ENCODE measurements at regions not wholly inside any gene's neighbourhood (a gene's known extent, or its start where the extent isn't known, plus 50 kb on each side); places are given as distances from the start of the nearest gene placed in this dataset.
"Not testable (repeated sequence)": the region's sequence is repeated elsewhere in the genome, so short reads cannot be mapped to it uniquely, and the experiment has no call there.

GRCh38 chr4:141464366-141464765 is 172.0 kb upstream of the IL15 start:
- DNase-seq: no peak

DNA sequence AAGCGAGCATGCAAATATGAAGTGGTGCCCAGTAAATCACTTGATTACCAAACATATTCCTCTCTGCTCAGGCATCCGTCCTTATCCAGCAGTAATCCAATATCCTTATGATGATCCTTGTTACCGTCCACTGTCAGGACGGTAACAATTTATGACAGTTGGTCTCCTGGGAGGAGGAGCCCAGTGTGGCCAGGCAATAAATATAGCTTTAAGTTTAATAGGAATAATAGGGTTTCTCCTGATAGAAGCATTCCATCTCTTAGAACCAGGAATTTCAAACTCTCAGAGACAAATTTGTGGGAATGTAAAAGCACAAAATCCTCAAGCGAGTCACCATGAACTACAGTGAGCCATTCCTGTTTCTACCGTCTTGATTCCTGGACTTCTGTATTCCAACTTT is 171.2 kb upstream of the IL15 start:
- DNase-seq: no peak

DNA sequence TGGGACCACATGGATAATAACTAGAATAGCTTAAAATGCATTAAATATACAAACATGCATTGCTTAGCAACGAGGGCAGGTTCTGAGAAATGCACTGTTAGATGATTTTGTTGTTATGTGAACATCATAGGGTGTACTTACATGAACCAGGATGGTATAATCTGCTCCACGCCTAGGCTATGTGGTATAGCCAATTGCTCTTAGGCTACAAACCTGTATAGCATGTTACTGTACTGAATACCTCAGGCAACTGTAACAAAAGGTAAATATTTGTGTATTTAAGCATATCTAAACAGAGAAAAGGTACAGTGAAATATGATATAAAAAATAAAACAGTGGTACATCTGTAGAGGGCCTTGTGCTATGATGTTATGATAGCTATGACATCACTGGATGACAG is 169.2 kb upstream of the IL15 start:
- no peak for DNase-seq

DNA sequence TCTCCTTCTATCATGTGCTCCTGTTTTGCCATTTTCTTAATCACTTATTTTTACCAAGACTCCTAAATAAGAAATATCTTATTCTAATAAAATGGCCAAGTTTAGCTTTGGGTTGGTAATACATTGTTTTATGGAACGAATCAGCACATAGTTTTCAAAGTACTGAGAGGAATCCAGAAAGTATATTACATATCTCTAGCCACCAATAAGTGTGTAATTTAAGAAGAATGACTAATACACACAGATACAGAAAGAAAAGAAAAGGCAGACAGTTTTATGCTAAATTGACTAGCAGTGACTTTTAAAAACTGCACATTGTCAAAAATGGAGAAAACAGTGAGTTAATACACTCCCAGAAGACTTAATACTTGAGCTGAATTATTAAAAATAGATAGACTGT is 167.0 kb upstream of the IL15 start:
- no peak for DNase-seq

- DNase-seq: no peak
Observed at GRCh38 chr4:141473026-141473540, 163.3 kb upstream of the IL15 start.

GRCh38 chr4:141473952-141474351 is 162.4 kb upstream of the IL15 start:
- no peak for DNase-seq

DNA sequence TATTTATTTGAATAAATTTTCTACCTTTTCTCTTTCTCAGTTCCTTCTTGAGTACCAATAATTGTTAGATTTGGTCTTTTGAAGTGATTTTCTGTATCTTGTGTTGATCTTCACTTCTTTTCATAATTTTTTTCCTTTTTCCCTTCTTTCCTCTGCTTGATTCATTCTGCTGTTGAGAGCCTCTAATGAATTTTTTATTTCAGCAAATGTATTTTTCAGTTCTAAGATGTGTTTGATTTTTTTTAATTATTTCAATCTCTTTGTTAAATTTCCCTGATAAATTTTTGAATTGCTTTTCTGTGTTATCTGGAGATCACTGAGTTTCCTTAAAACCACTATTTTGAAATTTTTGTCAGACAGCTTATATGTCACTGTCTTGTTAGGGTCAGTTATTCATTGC is 155.4 kb upstream of the IL15 start:
- DNase-seq: no peak

GRCh38 chr4:141484298-141484697 is 152.1 kb upstream of the IL15 start:
- not testable (repeated sequence) for DNase-seq

GRCh38 chr4:141486375-141486997 is 149.9 kb upstream of the IL15 start:
- DNase-seq: no peak

- DNase-seq: no peak
Observed at GRCh38 chr4:141497627-141498026, 138.8 kb upstream of the IL15 start.

DNA sequence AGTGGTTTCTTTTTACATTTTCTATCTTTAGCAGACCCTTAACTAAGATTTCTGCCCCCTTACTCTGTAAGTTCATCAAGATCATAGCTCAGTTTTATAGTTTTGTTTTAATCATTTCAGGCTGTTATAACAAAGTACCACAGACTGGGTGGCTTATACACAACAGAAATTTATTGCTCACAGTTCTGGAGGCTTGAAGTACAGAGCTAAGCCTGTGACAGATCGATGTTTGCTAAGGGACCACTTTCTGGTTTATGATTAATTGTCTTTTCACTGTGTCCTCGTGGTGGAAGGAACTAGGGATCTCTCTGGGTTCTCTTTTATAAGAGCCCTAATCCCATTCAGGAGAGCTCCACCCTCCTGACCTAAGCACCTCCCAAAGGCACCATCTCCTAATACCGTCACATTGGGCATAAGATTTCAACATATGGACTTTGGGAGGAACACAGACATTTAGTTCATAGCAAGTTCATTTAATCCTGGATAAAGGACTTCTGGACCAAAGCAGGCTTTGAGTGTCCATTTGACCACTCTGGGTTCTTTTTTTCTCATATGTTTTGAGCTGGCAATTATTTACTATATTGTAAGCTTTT is 137.0 kb upstream of the IL15 start:
- DNase-seq: no peak

GRCh38 chr4:141501395-141501794 is 135.0 kb upstream of the IL15 start:
- DNase-seq: no peak

GRCh38 chr4:141501931-141502330 is 134.5 kb upstream of the IL15 start:
- no peak for DNase-seq

GRCh38 chr4:141502755-141503154 is 133.6 kb upstream of the IL15 start:
- DNase-seq: no peak

DNA sequence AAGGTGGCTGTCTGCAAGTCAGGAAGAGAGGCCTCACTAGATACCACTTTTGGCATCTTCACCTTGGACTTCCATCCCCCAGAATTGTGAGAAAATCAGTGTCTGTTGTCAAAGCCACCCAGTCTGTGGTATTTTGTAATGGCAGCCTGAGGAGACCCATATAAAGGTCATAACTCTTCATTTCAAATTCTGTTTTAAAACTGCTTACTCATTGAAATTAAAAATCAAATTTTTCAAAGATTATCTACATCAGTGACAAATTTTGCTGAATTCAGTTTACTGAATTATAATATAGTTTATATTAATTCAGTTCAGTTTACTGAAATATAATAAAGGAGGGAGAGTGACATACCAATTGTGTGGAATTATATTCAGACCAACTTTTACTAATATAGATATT is 133.1 kb upstream of the IL15 start:
- no peak for DNase-seq

- no peak for DNase-seq
Observed at GRCh38 chr4:141511055-141511454, 125.3 kb upstream of the IL15 start.

GRCh38 chr4:141513866-141514265 is 122.5 kb upstream of the IL15 start:
- no peak for DNase-seq

- DNase-seq: no peak
Observed at GRCh38 chr4:141518222-141518621, 118.2 kb upstream of the IL15 start.

DNA sequence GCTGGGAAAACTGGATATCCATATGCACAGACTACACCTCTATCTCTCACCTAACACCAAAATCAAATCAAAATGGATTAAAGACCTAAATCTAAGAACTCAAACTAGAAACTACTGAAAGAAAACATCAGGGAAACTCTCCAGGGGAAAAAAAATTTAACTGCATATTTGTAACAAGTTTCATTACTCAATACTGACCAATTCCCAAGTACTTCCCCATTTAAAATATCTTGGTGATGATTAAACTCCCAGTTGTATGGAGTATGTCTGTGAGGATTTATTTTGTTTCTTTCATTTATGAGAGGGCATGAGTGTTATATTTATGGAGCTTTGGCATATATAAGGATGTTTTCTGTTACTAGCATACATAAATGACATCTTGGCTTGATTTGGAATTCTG is 112.3 kb upstream of the IL15 start:
- DNase-seq: no peak

DNA sequence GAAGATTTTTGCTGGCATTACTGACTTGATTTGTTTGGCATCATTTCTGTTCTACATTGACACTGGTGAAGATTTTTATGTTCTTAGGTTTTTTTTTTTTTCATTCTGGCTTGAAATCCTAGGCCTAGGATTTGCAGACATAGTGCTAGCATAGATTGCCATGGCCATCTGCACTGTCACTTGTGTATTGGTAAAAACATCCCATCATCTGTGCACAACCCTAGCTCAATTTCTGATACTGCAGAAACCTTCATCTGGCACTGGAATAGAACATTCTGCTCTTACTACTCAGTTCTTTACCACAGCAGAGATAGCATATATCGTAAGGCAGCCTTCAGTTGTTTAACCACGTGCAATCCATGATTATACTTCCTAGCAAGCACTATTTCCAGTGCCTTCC is 111.5 kb upstream of the IL15 start:
- DNase-seq: no peak

- no peak for DNase-seq
Observed at GRCh38 chr4:141530627-141531026, 105.8 kb upstream of the IL15 start.

DNA sequence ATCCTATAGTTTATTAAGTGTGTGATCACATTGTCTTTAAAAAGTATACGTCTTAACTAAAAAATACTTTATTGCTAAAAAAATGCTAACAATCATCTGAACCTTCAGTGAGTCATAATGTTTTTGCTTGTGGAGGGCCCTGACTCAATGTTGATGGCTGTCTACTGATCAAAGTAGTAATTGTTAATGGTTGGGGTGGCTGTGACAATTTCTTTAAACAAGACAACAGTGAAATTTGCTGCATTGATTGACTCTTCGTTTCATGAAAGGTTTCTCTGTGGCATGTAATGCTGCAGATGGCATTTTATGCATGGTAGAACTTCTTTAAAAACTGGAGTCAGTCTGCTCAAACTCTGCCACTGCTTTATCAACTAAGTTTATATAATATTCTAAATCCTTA is 101.4 kb upstream of the IL15 start:
- no peak for DNase-seq

GRCh38 chr4:141538001-141538400 is 98.4 kb upstream of the IL15 start:
- DNase-seq: no peak

DNA sequence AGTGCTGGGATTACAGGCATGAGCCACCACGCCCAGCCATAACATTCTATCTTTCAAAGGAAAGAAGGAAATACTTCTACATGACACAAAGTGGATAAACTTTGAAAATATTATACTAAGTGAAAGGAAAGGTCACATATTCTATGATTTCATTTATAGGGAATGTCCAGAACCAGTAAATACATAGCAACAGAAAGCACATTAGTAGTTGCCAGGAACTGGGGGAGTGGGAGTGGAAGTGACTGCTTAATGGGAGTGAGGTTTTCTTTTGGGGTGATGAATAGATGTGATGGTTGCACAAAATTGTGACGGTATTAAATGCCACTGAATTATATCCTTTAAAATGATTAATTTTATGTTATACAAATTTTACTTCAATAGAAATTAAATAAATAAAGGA is 95.7 kb upstream of the IL15 start:
- DNase-seq: no peak

DNA sequence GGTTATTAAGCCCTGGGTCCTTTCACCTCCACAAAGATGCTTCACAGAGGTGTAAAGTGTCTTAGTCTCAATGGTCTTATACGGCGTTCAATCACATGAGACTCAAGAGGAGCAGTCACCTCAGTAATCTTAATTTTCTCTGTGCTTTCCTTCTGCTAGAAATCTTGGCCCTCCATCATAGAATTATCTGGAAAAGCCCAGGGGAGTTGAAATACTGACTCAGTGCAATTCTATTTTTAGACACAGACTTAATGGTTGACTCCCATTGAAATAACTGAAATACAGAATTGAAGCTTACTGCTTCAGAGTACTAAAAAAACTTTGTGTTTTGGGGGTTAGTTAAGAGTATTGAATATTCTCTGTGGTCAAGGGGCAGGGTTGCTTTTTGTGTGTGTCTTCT is 94.5 kb upstream of the IL15 start:
- DNase-seq: no peak
